GM18951 (cell line): ENCODE measurements at regions not wholly inside any gene's neighbourhood (a gene's known extent, or its start where the extent isn't known, plus 50 kb on each side); places are given as distances from the start of the nearest gene placed in this dataset.

Experiments used
- POLR2A ChIP-seq: IDR thresholded peaks from 4 replicates; pipeline ENCODE4 v1.6.1; 2011; ENCODE audit warnings: mild to moderate bottlenecking; ENCODE audit not compliant: insufficient read length, insufficient read depth; ENCODE audit errors: extremely low read depth
- in situ Hi-C: fragments of 300-500 bp; cut with MboI; formaldehyde crosslinking; loops from one replicate; pipeline ENCODE4 v1.12.0; 2022; ENCODE audit warnings: low sequenced_read_pairs, mixed read lengths, inconsistent platforms; ENCODE audit not compliant: unreplicated experiment

DNA sequence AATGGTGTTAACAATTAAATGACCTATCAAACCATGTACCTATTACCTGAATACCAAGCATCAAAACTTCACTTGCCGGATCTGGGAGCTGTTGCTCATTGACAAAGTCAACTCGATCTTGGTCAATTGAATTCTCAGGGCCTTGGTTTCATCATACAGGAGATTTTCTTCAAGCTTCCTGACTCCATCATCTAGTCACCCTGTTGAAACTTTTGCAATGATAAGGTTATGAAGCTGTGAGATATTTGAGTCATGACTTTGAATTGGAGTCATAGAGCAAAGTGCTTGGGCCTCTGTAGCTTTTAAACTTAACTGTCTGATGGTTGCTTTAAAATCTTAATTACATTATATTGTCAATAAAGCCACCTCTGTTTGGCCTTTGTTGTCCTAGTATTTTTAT, 260.9 kb downstream of the COG6 start:
- in situ Hi-C loops: no loop called here
- TF ChIP-seq POLR2A: no peak

DNA sequence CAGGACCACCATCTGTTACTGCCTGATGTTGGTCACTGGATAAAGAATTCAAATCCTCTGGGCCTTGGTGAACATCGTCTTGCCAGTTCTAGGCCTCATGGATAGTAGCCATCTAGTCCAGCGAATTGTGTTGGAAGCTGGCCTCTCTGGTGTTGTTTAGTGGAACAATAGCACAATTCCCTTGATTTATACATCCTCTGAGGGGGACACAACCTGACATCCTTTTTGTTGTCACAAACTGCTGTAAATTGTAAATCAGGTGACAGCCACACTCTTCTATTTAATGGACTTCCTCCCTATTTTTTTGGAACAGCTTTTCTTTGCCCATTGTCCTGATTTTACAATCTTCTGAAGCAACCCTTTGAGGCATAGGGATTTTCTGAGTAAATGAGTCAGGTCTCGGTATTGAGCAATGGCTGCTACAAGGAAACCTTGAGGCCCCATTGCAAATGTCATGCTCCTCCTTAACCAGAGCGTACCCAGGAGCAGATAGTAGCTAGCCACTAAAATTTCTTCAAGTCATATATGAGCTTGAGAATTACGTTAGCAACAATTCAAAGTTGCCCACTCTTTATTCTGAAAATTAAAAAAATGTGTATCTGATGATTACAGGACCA, 263.3 kb downstream of the COG6 start:
- in situ Hi-C loops: no loop called here
- no peak for TF ChIP-seq POLR2A

GRCh38 chr13:39920613-39921012, 265.2 kb downstream of the COG6 start:
- TF ChIP-seq POLR2A: no peak
- in situ Hi-C loops: no loop called here

DNA sequence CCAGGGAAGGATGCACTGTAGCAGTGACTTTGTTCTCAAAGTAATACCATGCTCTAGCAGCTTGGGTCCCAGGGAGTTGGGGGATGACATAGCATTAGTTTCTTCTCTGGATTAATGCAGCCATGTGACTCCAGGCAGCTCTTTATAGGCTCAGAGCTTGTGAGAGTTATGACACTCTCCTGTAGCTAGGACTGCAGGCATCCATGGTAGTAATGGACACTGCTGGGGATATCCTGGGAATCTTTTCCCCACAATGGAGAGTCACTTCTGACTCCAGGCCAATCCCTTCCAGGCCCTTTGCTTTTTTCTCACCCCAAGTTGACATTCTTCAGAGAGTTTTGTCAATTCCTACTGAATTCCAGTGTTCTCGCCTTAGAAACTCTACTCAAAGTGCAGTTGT, 270.9 kb downstream of the COG6 start:
- TF ChIP-seq POLR2A: no peak
- in situ Hi-C loops: loop anchor here (25.0 kb wide), 1 partner anchor 761 kb away; no protein-coding TSS in a partner anchor

GRCh38 chr13:39928261-39928660, 272.8 kb downstream of the COG6 start:
- TF ChIP-seq POLR2A: no peak
- in situ Hi-C loops: loop anchor here (25.0 kb wide), 1 partner anchor 759 kb away; no protein-coding TSS in a partner anchor

DNA sequence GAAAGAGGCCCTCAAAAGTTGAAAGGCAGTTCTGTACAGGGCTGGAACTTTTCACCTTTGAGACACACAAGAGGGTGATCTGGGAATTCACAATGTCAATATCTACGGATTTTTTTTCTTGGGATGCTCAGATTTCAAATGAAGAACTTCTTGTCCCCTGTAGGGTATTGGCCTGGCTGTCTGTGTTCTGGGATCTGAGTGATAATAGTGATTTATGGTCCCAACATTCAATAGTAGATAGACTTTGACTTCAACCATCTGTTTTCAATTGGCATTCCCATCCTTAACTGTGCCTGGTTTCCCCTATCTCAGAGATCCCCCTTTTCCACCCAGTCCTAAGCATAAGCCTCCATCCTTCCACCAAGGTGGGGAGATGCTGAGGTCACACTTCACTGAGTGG, 274.1 kb downstream of the COG6 start:
- in situ Hi-C loops: loop anchor here (25.0 kb wide), 1 partner anchor 758 kb away; no protein-coding TSS in a partner anchor
- no peak for TF ChIP-seq POLR2A

DNA sequence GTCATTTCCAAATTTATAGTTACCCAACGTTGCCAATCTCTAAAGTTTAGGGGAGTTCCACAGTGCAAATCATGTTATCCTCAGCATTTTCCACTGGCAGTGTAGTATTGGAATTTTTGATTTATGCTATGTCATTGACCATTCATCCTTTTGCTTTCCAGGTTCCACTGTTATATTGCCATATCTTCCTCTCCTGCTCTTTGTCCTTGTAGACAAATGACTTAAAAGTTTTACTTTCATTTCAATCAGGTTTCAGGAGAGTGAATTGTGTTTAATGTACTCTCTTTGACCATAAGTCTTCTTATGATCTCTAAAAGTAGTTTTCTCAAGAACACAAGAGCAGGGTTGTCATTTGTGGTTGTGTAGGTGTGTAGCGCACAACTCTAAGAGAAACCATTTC, 274.6 kb downstream of the COG6 start:
- in situ Hi-C loops: loop anchor here (25.0 kb wide), 1 partner anchor 757 kb away; no protein-coding TSS in a partner anchor
- TF ChIP-seq POLR2A: no peak

- TF ChIP-seq POLR2A: no peak
- in situ Hi-C loops: loop anchor here (25.0 kb wide), 1 partner anchor 757 kb away; no protein-coding TSS in a partner anchor
Measured at GRCh38 chr13:39930544-39931444, 275.3 kb downstream of the COG6 start.

DNA sequence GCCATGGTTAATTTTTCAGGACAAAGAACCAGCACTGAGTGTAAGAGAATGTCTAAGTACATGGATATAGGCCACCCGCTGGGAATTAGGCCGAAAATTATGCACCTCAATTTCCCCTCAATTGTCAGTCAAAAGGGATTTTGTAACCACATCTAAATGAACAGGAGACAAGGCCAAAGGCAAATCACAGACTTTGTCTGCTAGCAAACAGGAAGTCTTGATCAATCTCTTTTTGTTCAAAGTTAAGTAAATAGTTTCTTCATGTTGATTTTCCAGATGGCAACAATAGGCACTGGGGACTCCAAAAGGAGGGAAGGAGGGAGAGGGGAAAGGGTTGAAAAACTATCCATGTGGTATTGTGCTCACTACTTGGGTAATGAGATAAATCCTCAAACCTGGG, 276.0 kb downstream of the COG6 start:
- in situ Hi-C loops: loop anchor here (25.0 kb wide), 1 partner anchor 756 kb away; no protein-coding TSS in a partner anchor

GRCh38 chr13:39932514-39932913, 277.1 kb downstream of the COG6 start:
- in situ Hi-C loops: loop anchor here (25.0 kb wide), 1 partner anchor 755 kb away; no protein-coding TSS in a partner anchor

More for the DNA sequence above, 276.0 kb downstream of the COG6 start:
- TF ChIP-seq POLR2A: no peak

GRCh38 chr13:39935155-39935554, 279.7 kb downstream of the COG6 start:
- TF ChIP-seq POLR2A: no peak
- in situ Hi-C loops: loop anchor here (25.0 kb wide), 1 partner anchor 752 kb away; no protein-coding TSS in a partner anchor

GRCh38 chr13:39938596-39938995, 283.1 kb downstream of the COG6 start:
- in situ Hi-C loops: loop anchor here (25.0 kb wide), 1 partner anchor 749 kb away; no protein-coding TSS in a partner anchor
- TF ChIP-seq POLR2A: no peak

GRCh38 chr13:39941236-39941635, 285.8 kb downstream of the COG6 start:
- no peak for TF ChIP-seq POLR2A
- in situ Hi-C loops: loop anchor here (25.0 kb wide), 1 partner anchor 746 kb away; no protein-coding TSS in a partner anchor
